Body of pancreas (tissue), 4 donors: ENCODE measurements at regions not wholly inside any gene's neighbourhood (a gene's known extent, or its start where the extent isn't known, plus 50 kb on each side); places are given as distances from the start of the nearest gene placed in this dataset.

Experiments used
- ATAC-seq: fragments of 150-250 bp; one replicate; pipeline ENCODE4 v1.9.1; 2016
- DNase-seq, 4 donors: peaks; one replicate each; pipeline ENCODE4 v3.0.0-alpha.2; 2019
- H3K27ac ChIP-seq, 4 donors: fragments of 200-600 bp; sonication (generic); 1 replicate in 3 of 4; 2 replicates in 1 of 4; pipeline versions ENCODE4 v1.5.1 to v1.6.1; 2016 to 2019; ENCODE audit warnings: mild to moderate bottlenecking in 1 of 4, mixed read lengths in 1 of 4, moderate library complexity in 1 of 4
- H3K27me3 ChIP-seq, 2 donors: fragments of 200-600 bp; sonication (generic); one replicate each; pipeline ENCODE4 v1.6.0; 2016; ENCODE audit warnings: mild to moderate bottlenecking in 1 of 2
- H3K36me3 ChIP-seq, 2 donors: fragments of 200-600 bp; sonication (generic); replicated peaks in 1 of 2; 2 replicates each; pipeline ENCODE4 v1.5.1; 2016; ENCODE audit warnings: low read depth in 2 of 2; ENCODE audit not compliant: insufficient read depth in 1 of 2
- H3K4me1 ChIP-seq: fragments of 200-600 bp; sonication (generic); one replicate; pipeline ENCODE4 v1.6.0; 2016
- H3K4me3 ChIP-seq, 2 donors: fragments of 200-600 bp; sonication (generic); 1 replicate in 1 of 2; 2 replicates in 1 of 2; pipeline ENCODE4 v1.5.1; 2016 to 2019
- H3K9me3 ChIP-seq, 3 donors: fragments of 200-600 bp; sonication (generic); 1 replicate in 2 of 3; 2 replicates in 1 of 3; pipeline ENCODE4 v1.5.1; 2016
- POLR2A ChIP-seq, 3 donors: fragments of 450-650 bp; IDR thresholded peaks; one replicate each; pipeline ENCODE4 v1.6.1; 2016; ENCODE audit warnings: antibody characterized with exemption in 3 of 3, mild to moderate bottlenecking in 2 of 3
- WGBS, 2 donors: methylation state at CpG; one replicate each; pipeline ENCODE4 v1.1.5; 2017; 5-methylcytosine and 5-hydroxymethylcytosine counted together
- intact Hi-C: fragments of 100-400 bp; cut with DNase I; formaldehyde crosslinking; loops from one replicate; pipeline ENCODE4 v1.15.1; 2023
- TF ChIP-seq, protein P1 (sequence below), 7 experiments: fragments of 450-650 bp in 4 of 7; fragments of 200-600 bp in 3 of 7; sonication (generic) in 3 of 7; IDR thresholded peaks; one replicate each; pipeline ENCODE4 v1.5.1; 2016 to 2019; ENCODE audit warnings: antibody characterized with exemption in 7 of 7

DNA sequence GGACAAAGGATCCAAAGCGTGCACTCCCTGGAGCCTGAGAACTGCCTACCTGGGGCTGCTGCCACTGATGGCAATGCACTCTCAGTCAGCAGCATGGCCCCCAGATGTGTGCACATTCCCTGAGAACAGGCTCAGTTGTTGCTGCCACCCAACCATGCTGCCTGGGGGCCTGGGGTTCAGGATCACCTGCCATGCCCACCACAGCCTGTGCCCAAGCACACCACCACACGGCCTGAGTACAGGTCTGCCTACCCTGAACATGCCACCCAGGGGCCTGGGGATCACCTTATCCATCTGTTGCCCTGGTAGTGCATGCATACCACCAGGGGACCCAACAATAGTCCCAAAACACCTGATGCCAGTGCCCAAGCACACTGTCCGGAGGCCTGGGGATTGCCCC, 1174.5 kb downstream of the SORCS1 start:
- DNase-seq (no peak), ATAC-seq (no peak)
- WGBS, 2 donors = 82% methylated on average over 3 of the region's 3 CpGs; no CpG with 5 or more reads in 1 of the 2 donors
- Histone ChIP-seq H3K4me3 (no peak overlapping the region), H3K27me3 (no peaks in the 10 kb centered on the region), H3K4me1 (no peaks in the 10 kb centered on the region), H3K36me3 (no peaks in the 10 kb centered on the region), H3K27ac (no peak overlapping the region), H3K9me3 (no peaks in the 10 kb centered on the region)
- no peak for TF ChIP-seq POLR2A (IDR thresholded peaks at IDR 0.05)
- TF ChIP-seq, protein P1, sequence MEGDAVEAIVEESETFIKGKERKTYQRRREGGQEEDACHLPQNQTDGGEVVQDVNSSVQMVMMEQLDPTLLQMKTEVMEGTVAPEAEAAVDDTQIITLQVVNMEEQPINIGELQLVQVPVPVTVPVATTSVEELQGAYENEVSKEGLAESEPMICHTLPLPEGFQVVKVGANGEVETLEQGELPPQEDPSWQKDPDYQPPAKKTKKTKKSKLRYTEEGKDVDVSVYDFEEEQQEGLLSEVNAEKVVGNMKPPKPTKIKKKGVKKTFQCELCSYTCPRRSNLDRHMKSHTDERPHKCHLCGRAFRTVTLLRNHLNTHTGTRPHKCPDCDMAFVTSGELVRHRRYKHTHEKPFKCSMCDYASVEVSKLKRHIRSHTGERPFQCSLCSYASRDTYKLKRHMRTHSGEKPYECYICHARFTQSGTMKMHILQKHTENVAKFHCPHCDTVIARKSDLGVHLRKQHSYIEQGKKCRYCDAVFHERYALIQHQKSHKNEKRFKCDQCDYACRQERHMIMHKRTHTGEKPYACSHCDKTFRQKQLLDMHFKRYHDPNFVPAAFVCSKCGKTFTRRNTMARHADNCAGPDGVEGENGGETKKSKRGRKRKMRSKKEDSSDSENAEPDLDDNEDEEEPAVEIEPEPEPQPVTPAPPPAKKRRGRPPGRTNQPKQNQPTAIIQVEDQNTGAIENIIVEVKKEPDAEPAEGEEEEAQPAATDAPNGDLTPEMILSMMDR (IDR thresholded peaks at IDR 0.05) = no peak
- intact Hi-C loops = no loop called here

DNA sequence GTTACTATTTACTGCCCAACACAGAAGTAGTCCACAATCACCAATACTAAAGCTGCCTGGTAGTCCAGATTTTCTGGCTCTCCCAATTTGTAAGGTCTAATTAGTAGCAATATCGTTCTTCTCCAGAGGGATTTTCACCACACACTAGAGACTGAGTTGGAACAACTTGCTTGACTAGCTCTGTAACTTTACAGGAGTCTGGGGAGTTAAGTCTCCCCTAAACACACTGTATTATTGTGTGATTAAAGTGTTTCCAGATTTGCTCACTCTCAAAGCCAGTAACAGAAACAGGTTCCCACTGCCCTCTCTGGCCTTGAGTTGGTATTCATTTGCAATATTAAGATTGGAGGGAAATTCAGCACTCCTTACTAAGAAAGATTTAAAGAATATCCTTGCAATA, 1175.7 kb downstream of the SORCS1 start:
- TF ChIP-seq, protein P1 (IDR thresholded peaks at IDR 0.05) = no peak
- TF ChIP-seq POLR2A (IDR thresholded peaks at IDR 0.05) = no peak
- no peak for ATAC-seq

DNA sequence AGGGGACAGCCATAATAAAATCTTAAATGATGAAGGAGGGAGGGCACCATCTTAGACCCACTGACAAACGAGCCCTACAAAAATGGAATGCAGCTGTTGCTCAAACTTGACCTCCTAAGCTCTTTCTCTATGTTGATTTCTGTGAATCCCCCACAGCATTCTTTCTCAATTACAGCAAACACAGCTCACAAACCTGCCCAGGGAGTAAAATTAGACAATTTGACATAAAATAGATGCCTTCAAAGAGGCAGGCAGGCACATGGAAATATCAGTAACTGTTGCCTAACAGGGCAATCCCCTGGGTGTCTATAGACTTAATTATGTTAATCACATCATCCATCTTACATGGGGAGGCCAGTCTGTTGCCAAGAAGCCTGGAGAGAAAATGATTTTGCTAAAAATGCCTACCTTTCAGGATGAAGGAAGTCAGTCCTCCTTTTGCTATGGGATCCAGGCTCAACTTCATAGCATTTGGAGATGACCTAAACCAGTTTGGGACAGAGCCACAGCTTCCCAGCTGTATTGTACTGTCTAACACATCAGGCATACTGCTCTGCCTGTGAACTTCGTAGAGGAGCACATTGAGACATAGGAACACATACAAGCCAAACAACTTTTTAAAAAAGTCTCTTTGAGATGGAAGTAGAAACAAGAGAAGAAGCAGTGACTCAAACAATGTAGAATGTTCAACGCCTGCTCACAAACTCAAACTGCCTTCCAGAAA, 1177.4 kb downstream of the SORCS1 start:
- no peaks in the 10 kb centered on the region for H3K9me3 ChIP-seq
- ATAC-seq (no peak), DNase-seq (no peak)
- no peak overlapping the region for H3K27ac ChIP-seq
- 53 to 59% methylated on average over 3 of the region's 3 CpGs for WGBS, 2 donors
- TF ChIP-seq, protein P1 (IDR thresholded peaks at IDR 0.05) = no peak
- TF ChIP-seq POLR2A (IDR thresholded peaks at IDR 0.05) = no peak
- intact Hi-C loops = no loop called here
- no peaks in the 10 kb centered on the region for H3K27me3 ChIP-seq
- H3K4me3 ChIP-seq = no peak overlapping the region
- no peaks in the 10 kb centered on the region for H3K36me3 ChIP-seq
- no peaks in the 10 kb centered on the region for H3K4me1 ChIP-seq

More for the DNA sequence above, 1175.7 kb downstream of the SORCS1 start:
- intact Hi-C loops = no loop called here
- WGBS, 2 donors = 40 to 50% methylated on average over 1 of the region's 1 CpG
- H3K4me1 ChIP-seq = no peaks in the 10 kb centered on the region
- no peak for DNase-seq
- H3K27ac ChIP-seq = no peak overlapping the region
- no peaks in the 10 kb centered on the region for H3K9me3 ChIP-seq
- H3K4me3 ChIP-seq = no peak overlapping the region
- no peaks in the 10 kb centered on the region for H3K36me3 ChIP-seq
- no peaks in the 10 kb centered on the region for H3K27me3 ChIP-seq

DNA sequence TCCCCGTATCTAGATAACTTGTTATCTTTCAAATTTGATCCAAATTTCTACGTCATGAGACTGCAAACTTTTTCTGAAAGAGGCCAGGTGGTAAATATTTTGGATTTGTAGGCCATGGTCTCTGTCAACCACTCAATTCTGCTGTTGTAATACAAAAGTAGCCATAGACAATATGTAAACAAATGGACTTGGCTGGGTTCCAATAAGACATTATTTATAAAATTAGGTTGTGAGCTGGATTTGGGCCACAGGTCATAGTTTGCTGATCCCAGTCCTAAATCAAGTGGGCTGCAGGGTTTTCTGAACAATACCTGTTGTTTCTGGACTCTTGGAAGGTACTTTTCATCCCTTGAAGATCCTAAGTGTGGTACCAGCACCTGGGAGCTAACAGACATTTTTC, 1178.0 kb downstream of the SORCS1 start:
- TF ChIP-seq POLR2A (IDR thresholded peaks at IDR 0.05) = no peak
- TF ChIP-seq, protein P1 (IDR thresholded peaks at IDR 0.05) = no peak
- Histone ChIP-seq H3K36me3 (no peaks in the 10 kb centered on the region), H3K27ac (no peak overlapping the region), H3K9me3 (no peaks in the 10 kb centered on the region), H3K4me3 (no peak overlapping the region), H3K27me3 (no peaks in the 10 kb centered on the region), H3K4me1 (no peaks in the 10 kb centered on the region)
- DNase-seq (no peak), ATAC-seq (no peak)
- WGBS, 2 donors = 40 to 48% methylated on average over 2 of the region's 2 CpGs
- intact Hi-C loops = no loop called here

DNA sequence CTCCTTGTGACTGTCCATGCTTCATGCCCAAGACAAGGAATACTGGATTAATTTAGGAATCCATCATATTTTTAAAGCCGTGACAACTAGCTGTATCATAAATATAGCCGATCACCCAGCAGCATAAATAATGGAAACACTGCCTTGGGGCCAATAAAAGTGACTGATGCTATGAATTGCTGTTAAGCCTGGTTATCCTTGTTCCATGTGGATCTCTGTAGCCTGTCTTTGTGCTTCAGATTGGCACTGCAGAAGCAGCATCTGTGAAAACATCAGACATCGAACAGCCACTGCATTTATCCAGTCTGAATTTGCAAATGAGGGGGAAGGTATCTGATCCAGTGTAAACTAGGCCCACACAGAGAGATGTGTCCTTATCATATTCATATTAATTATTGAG, 1181.8 kb downstream of the SORCS1 start:
- Histone ChIP-seq H3K4me1 (no peaks in the 10 kb centered on the region), H3K36me3 (no peaks in the 10 kb centered on the region), H3K27me3 (no peaks in the 10 kb centered on the region), H3K27ac (no peak overlapping the region), H3K4me3 (no peak overlapping the region), H3K9me3 (no peaks in the 10 kb centered on the region)
- intact Hi-C loops = no loop called here
- ATAC-seq (no peak), DNase-seq (no peak)
- 81% methylated on average over 3 of the region's 3 CpGs for WGBS, 2 donors
- no peak for TF ChIP-seq POLR2A (IDR thresholded peaks at IDR 0.05)
- TF ChIP-seq, protein P1 (IDR thresholded peaks at IDR 0.05) = no peak
